ELR (cell line): ENCODE measurements at regions not wholly inside any gene's neighbourhood (a gene's known extent, or its start where the extent isn't known, plus 50 kb on each side); places are given as distances from the start of the nearest gene placed in this dataset.

Experiments used
- DNase-seq: peaks from one replicate; pipeline ENCODE4 v3.0.0-alpha.2; 2015; ENCODE audit warnings: low read depth

GRCh38 chr18:57991552-57991951 is 52.5 kb upstream of the NEDD4L start:
- no peak for DNase-seq

GRCh38 chr18:57989536-57989935 is 54.5 kb upstream of the NEDD4L start:
- no peak for DNase-seq

GRCh38 chr18:57984490-57985115 is 59.4 kb upstream of the NEDD4L start:
- DNase-seq = no peak

GRCh38 chr18:57983965-57984364 is 60.1 kb upstream of the NEDD4L start:
- DNase-seq = no peak

- no peak for DNase-seq
Observed at GRCh38 chr18:57983472-57983871, 60.6 kb upstream of the NEDD4L start.

- no peak for DNase-seq
Observed at GRCh38 chr18:57982372-57983021, 61.5 kb upstream of the NEDD4L start.

- DNase-seq = no peak
Observed at GRCh38 chr18:57981308-57982028, 62.6 kb upstream of the NEDD4L start.

GRCh38 chr18:57980573-57981307 is 63.3 kb upstream of the NEDD4L start:
- DNase-seq = no peak

- DNase-seq = no peak
Observed at GRCh38 chr18:57976230-57976773, 67.7 kb upstream of the NEDD4L start.

GRCh38 chr18:57975805-57976204 is 68.2 kb upstream of the NEDD4L start:
- DNase-seq = peak; percentile 16

GRCh38 chr18:57974585-57975265 is 69.3 kb upstream of the NEDD4L start:
- no peak for DNase-seq

GRCh38 chr18:57973889-57974288 is 70.1 kb upstream of the NEDD4L start:
- no peak for DNase-seq

GRCh38 chr18:57970356-57971095 is 73.5 kb upstream of the NEDD4L start:
- peak; percentile 41 for DNase-seq

- DNase-seq = no peak
Observed at GRCh38 chr18:57969824-57970223, 74.2 kb upstream of the NEDD4L start.

- DNase-seq = no peak
Observed at GRCh38 chr18:57965246-57965645, 78.8 kb upstream of the NEDD4L start.

GRCh38 chr18:57961876-57962505 is 82.0 kb upstream of the NEDD4L start:
- DNase-seq = peak; percentile 54

GRCh38 chr18:57961411-57961810 is 82.6 kb upstream of the NEDD4L start:
- no peak for DNase-seq

GRCh38 chr18:57959278-57959677 is 84.7 kb upstream of the NEDD4L start:
- peak; percentile 72 for DNase-seq

GRCh38 chr18:57957210-57957609 is 86.8 kb upstream of the NEDD4L start:
- no peak for DNase-seq

- DNase-seq = no peak
Observed at GRCh38 chr18:57956491-57956890, 87.5 kb upstream of the NEDD4L start.

- no peak for DNase-seq
Observed at GRCh38 chr18:57954935-57955334, 89.1 kb upstream of the NEDD4L start.
